ENCODE measurements at regions not wholly inside any gene's neighbourhood (a gene's known extent, or its start where the extent isn't known, plus 50 kb on each side); places are given as distances from the start of the nearest gene placed in this dataset.
A peak's percentile ranks its signal among the peaks of the same experiment; 100 is the strongest.
"Not testable (repeated sequence)": the region's sequence is repeated elsewhere in the genome, so short reads cannot be mapped to it uniquely, and the experiment has no call there.

DNA sequence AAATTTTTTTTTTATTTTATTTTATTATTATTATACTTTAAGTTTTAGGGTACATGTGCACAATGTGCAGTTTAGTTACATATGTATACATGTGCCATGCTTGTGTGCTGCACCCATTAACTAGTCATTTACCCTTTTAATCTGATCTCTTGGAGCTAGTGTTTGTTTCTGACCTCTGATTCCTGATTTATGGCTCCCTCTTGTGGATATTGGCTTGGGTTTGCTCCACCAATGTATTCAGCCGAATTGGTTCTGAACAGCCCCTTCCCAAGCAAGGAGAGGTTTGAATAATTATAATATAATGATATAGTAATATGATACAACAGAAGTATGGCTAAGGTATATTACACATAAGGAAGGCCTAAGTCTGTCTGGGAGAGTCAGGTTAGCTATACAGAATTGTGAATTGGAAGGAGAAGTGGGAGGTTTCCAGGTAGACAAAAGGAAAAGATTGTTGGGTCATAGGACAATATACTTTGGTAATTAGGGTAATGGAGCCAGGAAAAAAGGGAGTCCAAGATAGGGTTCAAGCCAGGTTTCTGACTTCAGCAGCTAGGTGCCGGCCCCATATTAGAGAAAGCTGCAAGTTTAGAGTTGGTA lies 53.1 kb upstream of the HMCN1 start:
- peak; percentile 28 for DNase-seq

DNA sequence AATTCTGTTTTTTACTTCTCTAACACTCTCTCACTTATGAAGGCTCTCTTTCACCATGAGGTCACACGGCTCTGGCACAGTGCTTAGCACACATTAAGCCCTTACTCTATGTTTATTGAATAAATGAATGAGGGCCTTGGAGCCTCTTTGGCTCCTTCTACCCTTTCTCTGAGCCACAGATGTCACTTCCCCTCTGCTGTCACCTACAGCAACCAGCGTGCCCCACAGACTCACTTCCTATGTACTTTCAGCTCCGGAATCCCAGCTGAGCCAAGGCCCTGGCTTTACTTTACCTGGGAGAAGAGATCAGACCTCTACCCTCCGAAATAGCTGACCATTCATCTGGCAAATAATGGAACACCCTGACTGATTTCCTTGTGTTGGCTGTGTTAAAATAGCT lies 53.7 kb upstream of the HMCN1 start:
- DNase-seq = no peak

DNA sequence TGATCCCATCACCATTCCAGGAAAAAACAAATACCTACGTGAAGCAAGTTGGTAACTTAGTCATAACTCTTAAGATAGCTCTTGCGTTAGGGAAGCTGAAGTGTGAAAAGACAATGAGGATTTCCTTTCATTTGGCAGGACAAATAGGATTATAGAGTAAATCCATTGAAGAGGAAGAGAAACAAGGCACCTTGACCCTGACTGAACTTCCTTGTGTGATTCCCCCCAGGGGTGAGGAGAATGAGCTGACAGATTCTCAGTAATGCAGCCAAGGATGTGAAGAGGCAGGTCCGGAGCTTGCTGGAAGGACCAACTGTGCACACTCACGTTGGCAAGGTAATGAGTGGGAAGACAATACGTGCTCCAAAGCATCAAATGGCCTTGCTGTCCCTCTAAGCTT lies 55.0 kb upstream of the HMCN1 start:
- no peak for DNase-seq

DNA sequence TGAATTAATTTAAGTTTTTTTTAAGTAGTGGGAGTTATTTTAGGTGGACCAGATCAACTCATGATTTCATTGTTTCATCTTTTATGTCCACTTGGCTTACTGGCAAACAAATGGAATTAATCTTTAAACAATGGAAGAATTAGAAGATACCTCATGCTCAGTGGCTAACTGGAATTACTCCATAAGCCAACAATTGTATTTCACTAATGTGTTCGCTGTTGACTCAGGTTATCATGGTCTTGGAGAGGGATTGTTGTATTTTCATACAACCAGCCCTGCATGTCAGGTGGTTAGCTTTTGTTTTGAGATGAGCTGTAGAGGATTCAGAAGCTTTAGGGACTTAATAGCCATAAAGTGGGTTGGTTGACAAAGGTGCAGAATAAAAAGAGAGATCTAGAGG lies 57.2 kb upstream of the HMCN1 start:
- DNase-seq = no peak

DNA sequence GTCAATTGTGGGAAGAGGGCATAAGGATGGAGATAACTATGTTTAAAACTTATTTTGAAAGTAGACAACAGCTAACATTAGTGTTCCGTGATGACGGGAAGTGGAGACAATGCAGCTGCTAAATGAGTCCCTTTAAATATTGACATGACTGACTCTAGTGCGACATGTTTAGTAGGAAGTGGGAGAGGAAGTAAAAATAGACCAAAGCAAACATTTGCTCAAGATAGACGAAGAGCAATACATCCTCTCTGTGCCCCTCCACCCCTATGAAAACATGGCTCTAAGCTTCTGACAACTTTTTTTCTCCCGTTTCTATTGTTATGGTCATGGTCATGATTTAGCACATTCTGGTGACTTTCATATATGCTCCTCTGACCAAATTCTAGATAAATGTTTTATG lies 60.0 kb upstream of the HMCN1 start:
- DNase-seq = peak; percentile 31

DNA sequence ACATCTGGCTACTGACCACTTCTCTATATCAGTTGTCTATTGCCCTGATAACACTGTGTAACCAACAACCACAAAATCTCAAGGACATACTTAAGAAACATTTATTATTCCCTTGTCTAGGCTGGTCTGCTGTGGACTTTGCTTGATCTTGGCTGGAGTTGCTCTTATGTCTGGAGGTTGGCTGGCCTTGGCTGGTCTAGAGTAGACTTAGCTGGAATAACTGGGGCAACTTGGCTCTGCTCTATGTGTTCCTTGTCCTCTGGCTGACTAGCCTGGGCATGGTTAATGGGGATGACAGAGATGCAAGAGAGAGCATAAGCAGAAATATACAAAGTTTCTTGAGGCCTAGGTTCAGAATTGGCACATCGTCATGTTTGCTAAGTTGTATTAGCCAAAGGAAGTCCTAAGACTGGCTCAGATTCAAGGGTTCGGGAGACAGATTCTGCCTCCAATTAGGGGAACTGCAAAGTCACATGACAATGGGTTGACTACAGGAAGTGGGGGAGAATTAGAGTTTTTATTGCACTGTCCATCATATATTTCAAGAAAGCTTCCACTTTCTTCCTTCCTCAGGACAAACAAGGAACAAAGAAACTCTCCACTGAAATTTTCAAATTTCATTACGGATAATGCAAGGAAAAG lies 61.4 kb upstream of the HMCN1 start:
- DNase-seq = peak; percentile 29

DNA sequence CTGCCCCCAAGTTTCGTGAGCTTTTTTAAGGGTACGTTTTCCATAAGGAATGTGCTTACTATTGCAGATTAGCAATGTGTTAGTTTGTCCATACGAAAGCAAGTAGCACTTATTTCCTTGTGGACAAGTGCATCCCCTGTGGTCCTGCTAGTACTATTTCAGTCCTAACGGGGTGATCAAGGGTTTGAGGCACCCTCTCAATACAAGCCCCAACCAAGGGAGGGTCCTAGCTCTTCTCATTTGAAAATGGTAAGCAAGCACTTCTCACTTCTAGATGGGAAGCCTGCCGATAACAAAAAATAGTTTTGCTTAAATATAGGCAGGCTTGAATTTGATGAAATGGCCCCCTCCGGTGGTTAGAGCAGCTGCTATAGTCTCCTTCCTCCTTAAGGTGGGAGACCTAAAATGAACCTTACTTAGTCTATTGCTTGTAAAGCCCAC lies 64.0 kb upstream of the HMCN1 start:
- DNase-seq = peak; percentile 26

DNA sequence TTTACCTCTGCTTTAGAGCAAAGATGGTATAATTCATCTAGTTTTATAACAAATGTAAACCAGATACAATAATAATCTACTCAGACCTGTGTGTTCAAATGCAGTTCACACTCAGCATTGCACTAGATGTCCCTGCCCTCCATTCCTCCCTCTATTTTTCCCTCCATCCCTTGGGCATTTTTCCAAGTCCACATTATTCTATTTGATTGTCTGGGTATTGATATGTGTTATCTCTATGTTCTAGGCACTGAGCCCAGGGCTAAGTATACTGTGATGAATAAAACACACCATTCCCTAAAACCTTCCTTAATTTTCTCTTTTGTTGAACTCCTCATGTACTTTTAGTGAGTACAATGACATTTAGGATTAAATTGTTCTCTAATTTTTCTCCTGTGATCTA lies 66.2 kb upstream of the HMCN1 start:
- no peak for DNase-seq

DNA sequence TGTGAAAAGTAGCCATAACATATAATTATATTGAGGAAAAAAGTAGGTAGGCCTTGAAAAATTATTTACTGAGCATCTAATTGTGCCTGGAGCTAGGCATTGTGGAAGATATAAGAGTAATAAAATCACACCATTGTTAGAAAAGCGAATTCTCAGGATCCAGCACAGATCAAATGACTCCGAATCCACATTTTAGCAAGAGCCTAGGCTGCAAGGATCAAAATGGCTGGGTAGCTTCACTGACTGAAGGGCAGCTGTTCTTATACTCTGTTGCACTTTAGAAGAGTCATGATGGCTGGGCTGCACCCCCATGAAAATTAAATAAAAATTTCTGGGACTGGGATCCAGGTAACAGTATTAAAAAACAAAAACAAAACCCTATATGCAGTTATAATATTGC lies 67.6 kb upstream of the HMCN1 start:
- DNase-seq = no peak

DNA sequence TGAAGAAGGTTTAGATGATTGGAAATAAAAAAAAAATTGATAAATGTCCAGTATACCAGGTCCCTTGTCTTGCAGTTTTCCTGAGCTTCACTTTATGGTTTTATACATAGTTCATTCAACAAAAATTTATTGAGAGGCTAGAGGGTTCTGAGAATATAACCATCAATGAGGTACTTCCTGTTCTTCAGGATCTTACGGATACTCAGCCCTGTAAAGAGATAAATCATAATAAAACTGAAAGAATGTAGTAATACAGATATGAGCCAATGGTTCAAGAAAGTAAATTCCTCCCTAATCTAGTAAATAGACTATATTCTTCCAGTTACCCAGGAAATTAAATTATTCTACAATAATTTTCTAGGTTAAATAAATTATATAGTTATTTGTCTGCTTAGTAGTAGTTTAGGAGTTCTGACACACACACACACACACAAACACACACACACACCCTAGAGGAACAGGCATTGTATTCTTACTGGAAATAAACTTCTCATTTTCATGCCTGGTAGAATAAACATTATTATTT lies 70.4 kb upstream of the HMCN1 start:
- no peak for DNase-seq

DNA sequence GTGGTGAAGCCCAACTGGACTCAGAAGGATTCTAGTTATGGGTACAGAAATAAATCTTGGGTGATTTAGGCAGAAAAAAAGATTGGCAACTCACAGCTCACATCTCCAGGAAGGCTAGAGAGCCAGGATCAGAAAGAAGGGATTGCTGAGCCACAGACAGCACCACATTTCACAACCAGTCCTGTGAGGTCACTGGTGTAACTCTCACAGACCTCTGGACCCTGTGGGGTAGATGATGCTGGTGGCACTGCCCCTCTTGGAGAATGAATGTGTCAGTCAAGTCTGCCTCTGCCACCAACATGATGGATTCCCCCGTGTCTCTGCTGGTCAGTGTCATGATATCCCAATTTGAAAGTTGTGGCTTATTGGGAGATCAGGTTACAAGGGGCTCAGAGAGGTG lies 70.9 kb upstream of the HMCN1 start:
- no peak for DNase-seq

DNA sequence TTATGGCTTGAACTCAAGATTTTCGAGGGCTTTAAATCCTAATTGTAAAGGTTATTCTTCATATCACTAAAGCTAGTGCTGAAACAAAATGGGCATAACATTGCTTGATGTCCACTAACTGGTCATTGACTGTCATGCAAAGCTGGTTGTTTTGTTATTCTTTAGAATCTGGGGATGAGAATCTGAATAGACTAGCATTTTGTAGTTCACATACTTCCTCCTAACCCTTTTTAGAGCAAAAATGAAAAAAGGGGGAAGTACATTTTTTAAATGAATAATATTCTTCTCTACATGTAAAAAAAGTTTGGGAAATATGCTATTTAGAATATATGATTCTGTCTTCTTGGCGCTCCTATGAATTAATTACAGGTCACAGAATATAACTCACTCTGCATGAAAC lies 72.2 kb upstream of the HMCN1 start:
- no peak for DNase-seq

DNA sequence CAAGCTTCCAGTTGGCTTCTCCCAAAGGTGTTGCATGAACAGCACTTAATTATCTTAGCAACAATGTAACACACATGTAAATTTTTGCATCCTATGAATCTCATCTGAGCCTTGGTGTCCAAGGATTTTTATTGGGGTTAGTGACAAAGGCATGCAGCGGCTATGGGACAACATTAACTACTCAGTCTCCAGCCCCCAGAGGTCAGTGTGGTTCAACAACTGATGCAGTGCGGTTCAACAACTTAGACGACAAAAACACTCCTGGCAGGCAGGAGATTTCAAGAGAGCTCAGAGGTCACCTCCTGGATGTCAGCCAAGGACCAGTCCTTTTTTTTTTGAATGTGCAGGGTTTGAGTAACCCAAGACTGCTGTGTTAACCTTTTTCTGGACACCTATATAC lies 77.5 kb upstream of the HMCN1 start:
- DNase-seq = no peak

DNA sequence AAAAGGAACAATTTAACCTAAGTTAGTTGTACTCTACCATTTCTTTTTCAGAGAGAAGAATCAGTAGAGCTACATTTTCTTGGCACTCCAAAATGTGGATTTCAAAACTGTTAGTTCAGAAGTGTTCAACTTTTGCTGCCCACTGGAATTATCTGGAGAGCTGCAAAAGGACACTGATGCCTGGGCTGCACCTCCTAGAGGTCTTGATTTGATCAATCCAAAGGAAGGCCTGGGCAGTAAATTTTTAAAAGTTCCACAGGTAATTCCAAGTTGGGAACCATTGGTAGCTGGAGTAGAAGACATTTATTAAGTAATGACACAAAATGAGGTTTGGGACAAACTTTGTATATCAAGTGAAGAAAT lies 79.3 kb upstream of the HMCN1 start:
- DNase-seq = no peak

DNA sequence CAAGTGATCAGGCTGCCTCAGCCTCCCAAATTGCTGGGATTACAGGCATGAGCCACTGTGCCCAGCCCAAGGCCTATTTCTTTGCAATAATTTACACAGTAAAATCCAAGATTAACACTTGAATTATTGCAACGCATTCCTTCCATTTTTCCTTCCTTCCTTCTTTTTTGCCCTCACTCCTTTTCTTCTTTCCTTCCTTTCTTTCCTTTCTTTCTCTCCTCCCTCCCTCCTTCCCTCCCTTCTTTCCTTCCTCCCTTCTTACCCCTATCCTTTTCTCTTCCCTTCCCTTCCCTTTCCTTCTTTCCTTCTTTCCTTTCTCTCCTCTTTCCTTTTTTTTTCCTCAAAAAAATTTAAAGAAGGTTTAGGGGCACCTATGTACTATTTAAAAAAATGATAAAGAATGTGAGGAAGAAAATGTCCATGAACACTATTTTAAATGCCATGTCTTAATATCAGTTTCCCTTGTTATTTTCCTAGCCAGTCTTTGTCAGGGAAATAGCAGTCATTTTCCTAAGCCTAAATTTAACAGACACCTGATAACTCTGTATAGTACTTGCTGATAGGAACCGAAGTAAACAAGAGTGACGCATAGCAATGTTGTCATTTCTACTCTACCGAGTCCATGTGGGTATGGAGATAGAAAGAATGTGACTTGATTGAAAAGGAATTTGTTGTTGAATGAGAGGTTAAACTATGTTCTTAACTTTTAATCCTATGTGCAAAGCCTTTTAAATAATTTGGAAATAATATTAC lies 79.8 kb upstream of the HMCN1 start:
- no peak for DNase-seq

DNA sequence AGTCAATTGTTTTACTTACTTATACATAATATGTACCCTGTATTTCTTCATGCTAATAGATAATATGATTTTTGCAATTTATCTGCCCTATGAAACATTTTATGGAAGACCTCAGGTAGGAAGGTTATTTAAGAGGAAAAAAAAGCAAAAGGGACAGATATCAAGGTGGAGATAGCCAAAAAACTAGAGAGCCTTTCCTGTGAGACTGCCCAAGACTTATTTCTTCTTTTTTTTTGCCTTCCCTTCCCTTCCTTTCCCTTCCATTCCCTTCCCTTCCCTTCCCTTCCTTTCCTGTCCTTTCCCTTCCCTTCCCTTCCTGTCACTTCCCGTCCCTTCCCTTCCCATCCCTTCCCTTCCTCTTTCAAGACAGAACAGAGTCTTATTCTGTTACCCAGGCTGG lies 80.6 kb upstream of the HMCN1 start:
- DNase-seq = no peak

DNA sequence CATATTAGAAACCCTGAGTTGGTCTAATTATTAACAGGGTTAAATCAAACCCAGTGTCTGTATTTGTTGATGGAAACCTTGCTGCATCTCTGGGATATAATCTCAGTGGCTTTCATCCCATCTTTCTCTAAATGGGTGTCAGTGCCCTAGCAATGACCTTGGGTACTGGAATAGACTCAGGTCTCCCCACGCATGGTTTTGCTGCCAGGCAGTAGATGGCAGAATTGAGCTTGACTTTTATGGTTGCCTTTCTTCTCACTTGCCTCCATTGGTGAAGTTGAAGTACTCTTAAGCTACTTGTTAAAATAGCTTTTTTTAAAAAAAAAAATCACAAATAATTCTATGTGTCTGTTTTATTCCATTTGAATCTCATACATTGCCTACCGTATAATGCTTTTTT lies 81.8 kb upstream of the HMCN1 start:
- no peak for DNase-seq

DNA sequence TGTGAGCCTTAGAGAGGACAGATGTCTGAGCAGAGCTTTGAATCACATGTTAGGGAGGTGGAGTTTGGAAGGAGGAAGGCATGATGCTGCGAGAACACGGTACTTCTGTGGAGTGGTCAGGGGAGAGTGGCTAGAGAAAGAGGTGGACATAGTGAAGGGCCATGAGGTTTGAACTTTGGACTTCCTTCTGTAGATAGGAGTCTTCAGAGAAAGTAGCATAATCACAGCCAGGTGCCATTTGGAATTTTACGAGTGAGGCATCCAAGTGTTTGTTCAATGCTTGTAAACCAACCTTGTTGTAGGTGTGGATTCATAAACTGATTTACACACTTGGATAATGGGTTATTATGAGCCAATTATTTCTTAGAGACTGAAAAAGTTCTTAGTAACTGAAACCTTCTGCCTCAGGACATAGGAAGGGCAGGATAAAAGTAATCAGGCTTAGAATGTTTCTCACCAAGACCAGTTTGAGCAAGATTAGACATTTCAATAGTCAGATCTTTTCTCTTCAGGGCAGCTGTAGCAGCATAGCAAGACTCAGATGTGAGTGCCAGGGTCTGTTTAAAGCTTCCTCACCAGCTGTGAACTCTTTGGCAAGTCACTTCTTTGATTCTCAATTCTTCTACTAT lies 83.5 kb upstream of the HMCN1 start:
- DNase-seq = no peak

DNA sequence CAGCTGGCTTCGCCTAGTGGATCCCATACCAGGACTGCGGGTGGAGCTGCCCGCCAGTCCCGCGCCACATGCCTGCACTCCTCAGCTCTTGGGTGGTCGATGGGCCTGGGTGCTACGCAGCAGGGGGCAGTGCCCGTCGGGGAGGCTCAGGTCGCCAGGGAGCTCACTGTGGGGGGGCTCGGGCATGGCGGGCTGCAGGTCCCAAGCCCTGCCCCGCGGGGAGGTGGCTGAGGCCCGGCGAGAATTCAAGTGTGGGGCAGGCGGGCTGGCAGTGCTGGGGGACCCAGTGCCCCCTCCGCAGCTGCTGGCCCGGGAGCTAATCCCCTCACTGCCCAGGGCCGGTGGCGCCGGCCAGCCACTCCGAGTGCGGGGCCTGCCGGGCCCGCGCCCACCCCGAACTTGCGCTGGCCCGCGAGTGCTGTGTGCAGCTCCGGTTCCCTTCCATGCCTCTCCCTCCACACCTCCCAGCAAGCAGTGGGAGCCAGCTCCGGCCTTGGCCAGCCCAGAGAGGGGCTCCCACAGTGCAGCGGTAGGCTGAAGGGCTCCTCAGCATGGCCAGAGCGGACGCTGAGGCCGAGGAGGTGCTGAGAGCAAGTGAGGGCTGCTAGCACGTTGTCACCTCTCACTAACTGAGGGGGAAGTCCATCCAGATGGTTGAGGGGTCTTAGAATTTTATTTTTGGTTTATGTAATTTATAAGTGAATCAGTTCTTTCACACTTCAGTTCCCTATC lies 85.2 kb upstream of the HMCN1 start:
- DNase-seq = no peak

DNA sequence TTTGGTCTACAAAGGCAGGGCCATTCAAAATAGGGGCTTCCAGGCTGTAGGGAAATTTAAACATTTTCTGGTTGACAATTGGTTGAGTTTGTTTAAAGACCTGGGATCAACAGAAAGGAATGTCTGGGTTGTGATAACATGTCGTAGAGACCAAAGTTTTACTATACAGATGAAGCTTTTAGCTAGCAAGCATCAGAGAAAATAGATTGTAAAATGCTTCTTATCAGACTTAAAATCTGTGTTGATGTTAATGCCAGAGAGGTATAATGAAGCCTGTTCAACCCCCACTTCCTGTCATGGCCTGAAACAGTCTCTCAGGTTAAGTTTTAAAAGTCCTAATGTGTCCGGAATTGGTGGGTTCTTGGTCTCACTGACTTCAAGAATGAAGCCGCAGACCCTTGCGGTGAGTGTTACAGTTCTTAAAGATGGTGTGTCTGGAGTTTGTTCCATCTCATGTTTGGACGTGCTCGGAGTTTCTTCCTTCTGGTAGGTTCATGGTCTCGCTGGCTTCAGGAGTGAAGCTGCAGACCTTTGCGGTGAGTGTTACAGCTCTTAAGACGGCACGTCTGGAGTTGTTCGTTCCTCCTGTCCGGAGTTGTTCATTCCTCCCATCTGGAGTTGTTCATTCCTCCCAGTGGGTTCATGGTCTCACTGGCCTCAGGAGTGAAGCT lies 86.5 kb upstream of the HMCN1 start:
- not testable (repeated sequence) for DNase-seq

DNA sequence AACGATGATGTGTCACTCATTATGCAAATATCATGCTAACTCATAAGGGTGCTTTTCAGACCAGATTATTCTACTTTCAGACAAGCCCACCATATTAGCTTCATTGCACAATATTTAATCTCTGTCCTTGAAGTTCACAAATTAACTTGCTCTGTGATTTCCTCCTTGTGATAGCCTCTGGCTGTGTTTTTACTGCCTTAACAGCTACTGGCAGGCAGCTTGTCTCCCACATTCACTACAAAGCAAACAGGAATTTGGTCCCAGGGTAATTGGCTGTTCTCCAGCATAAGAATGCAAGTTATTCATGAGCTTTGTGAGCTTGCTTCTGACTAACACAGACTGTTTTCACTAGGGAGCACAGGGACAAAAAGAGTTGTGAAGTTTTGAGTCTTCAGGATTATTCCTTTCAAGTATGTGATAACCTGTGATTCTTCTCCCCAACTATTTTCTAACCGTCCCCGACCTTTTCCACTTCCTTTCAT lies 87.9 kb upstream of the HMCN1 start:
- DNase-seq = peak; percentile 42

DNA sequence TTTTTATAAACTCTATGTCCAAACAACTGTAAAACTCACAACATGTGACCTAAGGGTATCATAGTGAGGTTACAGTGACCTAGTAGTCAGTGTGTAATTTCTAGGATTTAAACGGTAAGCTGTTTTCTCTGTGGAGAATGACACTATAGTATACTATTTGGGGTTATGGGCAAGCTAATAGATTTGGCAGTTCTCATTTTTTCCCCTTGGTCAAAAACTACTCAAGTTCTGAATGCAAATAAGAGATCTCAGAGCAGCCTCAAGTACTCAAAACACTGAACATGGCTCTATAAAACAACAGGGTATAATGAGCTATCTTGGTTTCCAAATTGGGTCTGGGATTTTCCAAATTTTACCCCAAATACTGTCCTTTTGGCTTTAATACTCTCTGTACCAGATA lies 88.5 kb upstream of the HMCN1 start:
- DNase-seq = no peak
